A673 (cell line): ENCODE measurements at regions not wholly inside any gene's neighbourhood (a gene's known extent, or its start where the extent isn't known, plus 50 kb on each side); places are given as distances from the start of the nearest gene placed in this dataset.

Source experiments
- BruUV-seq: library from RNA; stranded (reverse); fragments of 400-500 nt; replicated peaks from 2 replicates; lab custom pipeline; 2021; lab: Mats Ljungman, UMichigan
- CTCF ChIA-PET: fragments of 300-600 bp; sonication (Branson Sonifier 250); formaldehyde crosslinking; loops from one replicate; lab custom pipeline; 2022; ENCODE audit warnings: antibody characterized with exemption; lab: Charles Lee
- POLR2A ChIA-PET: fragments of 300-600 bp; sonication (Branson Sonifier 250); formaldehyde crosslinking; loops from one replicate; lab custom pipeline; 2022; ENCODE audit warnings: antibody characterized with exemption; ENCODE audit not compliant: low non-redundant PET; lab: Charles Lee
- DNase-seq: peaks from one replicate; pipeline ENCODE4 v3.0.0-alpha.2; 2015; ENCODE audit warnings: low spot score
- H3K27ac ChIP-seq: fragments of 200-600 bp; sonication (generic); 2 replicates; pipeline ENCODE4 v1.5.1; 2016; ENCODE audit warnings: mixed run types, low read depth, mild to moderate bottlenecking, mixed read lengths, antibody characterized with exemption, low read length; ENCODE audit not compliant: poor library complexity, severe bottlenecking
- H3K27me3 ChIP-seq: fragments of 200-600 bp; sonication (generic); replicated peaks from 2 replicates; pipeline ENCODE4 v1.6.1; 2017; ENCODE audit warnings: mixed run types, low read depth, mild to moderate bottlenecking, mixed read lengths, antibody characterized with exemption, low read length; ENCODE audit not compliant: insufficient read depth, poor library complexity
- H3K36me3 ChIP-seq: fragments of 200-600 bp; sonication (generic); 2 replicates; pipeline ENCODE4 v1.6.1; 2016; ENCODE audit warnings: mixed run types, mild to moderate bottlenecking, mixed read lengths, antibody characterized with exemption, low read length; ENCODE audit not compliant: insufficient read depth, poor library complexity, severe bottlenecking
- H3K4me1 ChIP-seq: fragments of 200-600 bp; sonication (generic); 2 replicates; pipeline ENCODE4 v1.6.1; 2017; ENCODE audit warnings: mixed run types, mild to moderate bottlenecking, mixed read lengths, antibody characterized with exemption, low read length; ENCODE audit not compliant: insufficient read depth, poor library complexity, severe bottlenecking
- H3K4me3 ChIP-seq: fragments of 200-600 bp; sonication (generic); 2 replicates; pipeline ENCODE4 v1.5.1; 2016; ENCODE audit warnings: low read depth, mixed run types, mild to moderate bottlenecking, mixed read lengths, low read length; ENCODE audit not compliant: poor library complexity, severe bottlenecking
- H3K9me3 ChIP-seq: fragments of 200-600 bp; sonication (generic); 2 replicates; pipeline ENCODE4 v1.6.1; 2016; ENCODE audit warnings: mixed run types, low read depth, mild to moderate bottlenecking, mixed read lengths, antibody characterized with exemption, low read length; ENCODE audit not compliant: poor library complexity, severe bottlenecking
- CTCF ChIP-seq: fragments of 300-800, 200-600 bp; sonication (generic); conservative IDR thresholded peaks from 2 replicates; pipeline ENCODE4 v1.5.1; 2017; ENCODE audit warnings: low read depth, mild to moderate bottlenecking, antibody characterized with exemption, low read length, moderate library complexity, mixed read lengths
- EZH2 ChIP-seq: fragments of 200-600 bp; sonication (generic); IDR thresholded peaks from 2 replicates; pipeline ENCODE4 v1.6.1; 2017; ENCODE audit warnings: borderline replicate concordance, low read depth, mild to moderate bottlenecking, mixed read lengths, antibody characterized with exemption, low read length; ENCODE audit not compliant: poor library complexity, severe bottlenecking
- intact Hi-C: fragments of 100-400 bp; cut with micrococcal nuclease; formaldehyde crosslinking; loops from one replicate; pipeline ENCODE4 v1.10.0; 2022; ENCODE audit not compliant: unreplicated experiment

DNA sequence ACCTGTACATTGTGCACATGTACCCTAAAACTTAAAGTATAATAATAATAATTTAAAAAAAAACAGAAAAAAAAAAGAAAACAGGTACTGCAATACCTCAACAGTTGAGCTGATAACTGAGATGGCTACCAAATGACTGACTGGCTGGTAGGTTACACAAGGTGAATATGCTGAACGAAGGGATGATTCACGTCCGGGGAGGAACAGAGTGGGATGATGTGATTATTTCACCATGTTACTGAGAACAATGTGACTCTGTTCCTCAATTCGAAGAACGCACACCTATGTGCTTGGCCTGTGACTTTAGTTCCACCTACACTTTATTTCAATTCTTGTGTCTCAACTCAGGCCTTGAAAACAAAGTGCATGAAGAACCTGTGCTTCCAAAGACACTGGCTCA, 111.7 kb downstream of the CXXC4 start:
- Histone ChIP-seq H3K4me1 (no peaks in the 10 kb centered on the region), H3K27me3 (no peaks in the 10 kb centered on the region), H3K36me3 (no peaks in the 10 kb centered on the region), H3K9me3 (peaks cover 4% of the 10 kb centered on the region), H3K4me3 (no peak overlapping the region), H3K27ac (no peak overlapping the region)
- ChIA-PET POLR2A (no interaction called here), CTCF (no interaction called here)
- intact Hi-C loops, result no loop called here
- BruUV-seq, result no TSS peak
- TF ChIP-seq EZH2 (no peak), CTCF (no peak)
- DNase-seq, result no peak

GRCh38 chr4:104381729-104382128, 113.0 kb downstream of the CXXC4 start:
- CTCF ChIA-PET, result no interaction called here
- intact Hi-C loops, result no loop called here
- BruUV-seq, result no TSS peak
- TF ChIP-seq EZH2, result no peak
- no peak for TF ChIP-seq CTCF
- H3K4me1 ChIP-seq, result no peaks in the 10 kb centered on the region
- H3K27ac ChIP-seq, result no peak overlapping the region
- no peak for DNase-seq
- peaks cover 4% of the 10 kb centered on the region for H3K9me3 ChIP-seq
- POLR2A ChIA-PET, result no interaction called here
- no peaks in the 10 kb centered on the region for H3K36me3 ChIP-seq
- no peak overlapping the region for H3K4me3 ChIP-seq
- H3K27me3 ChIP-seq, result no peaks in the 10 kb centered on the region

- no peak overlapping the region for H3K27ac ChIP-seq
- ChIA-PET CTCF (no interaction called here), POLR2A (no interaction called here)
- BruUV-seq, result no TSS peak
- no peaks in the 10 kb centered on the region for H3K36me3 ChIP-seq
- DNase-seq, result no peak
- no peak for TF ChIP-seq EZH2
- no peak for TF ChIP-seq CTCF
- no peaks in the 10 kb centered on the region for H3K4me1 ChIP-seq
- no peaks in the 10 kb centered on the region for H3K9me3 ChIP-seq
- intact Hi-C loops, result loop anchor here (5.0 kb wide), 1 partner anchor 253 kb away; no protein-coding TSS in a partner anchor
- no peak overlapping the region for H3K4me3 ChIP-seq
- no peaks in the 10 kb centered on the region for H3K27me3 ChIP-seq
Observed at GRCh38 chr4:104365618-104366017, 129.1 kb downstream of the CXXC4 start.
